ENCODE measurements at regions not wholly inside any gene's neighbourhood (a gene's known extent, or its start where the extent isn't known, plus 50 kb on each side); places are given as distances from the start of the nearest gene placed in this dataset.

- TF ChIP-seq, protein P1, sequence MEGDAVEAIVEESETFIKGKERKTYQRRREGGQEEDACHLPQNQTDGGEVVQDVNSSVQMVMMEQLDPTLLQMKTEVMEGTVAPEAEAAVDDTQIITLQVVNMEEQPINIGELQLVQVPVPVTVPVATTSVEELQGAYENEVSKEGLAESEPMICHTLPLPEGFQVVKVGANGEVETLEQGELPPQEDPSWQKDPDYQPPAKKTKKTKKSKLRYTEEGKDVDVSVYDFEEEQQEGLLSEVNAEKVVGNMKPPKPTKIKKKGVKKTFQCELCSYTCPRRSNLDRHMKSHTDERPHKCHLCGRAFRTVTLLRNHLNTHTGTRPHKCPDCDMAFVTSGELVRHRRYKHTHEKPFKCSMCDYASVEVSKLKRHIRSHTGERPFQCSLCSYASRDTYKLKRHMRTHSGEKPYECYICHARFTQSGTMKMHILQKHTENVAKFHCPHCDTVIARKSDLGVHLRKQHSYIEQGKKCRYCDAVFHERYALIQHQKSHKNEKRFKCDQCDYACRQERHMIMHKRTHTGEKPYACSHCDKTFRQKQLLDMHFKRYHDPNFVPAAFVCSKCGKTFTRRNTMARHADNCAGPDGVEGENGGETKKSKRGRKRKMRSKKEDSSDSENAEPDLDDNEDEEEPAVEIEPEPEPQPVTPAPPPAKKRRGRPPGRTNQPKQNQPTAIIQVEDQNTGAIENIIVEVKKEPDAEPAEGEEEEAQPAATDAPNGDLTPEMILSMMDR (IDR thresholded peaks at IDR 0.05), result no peak
- no peak for TF ChIP-seq POLR2A (IDR thresholded peaks at IDR 0.05)
Observed at GRCh38 chr4:32991663-32992062, 2271.5 kb downstream of the PCDH7 start.

Measured in right lobe of liver (tissue), 4 donors.